Caco-2 (cell line): ENCODE measurements at regions not wholly inside any gene's neighbourhood (a gene's known extent, or its start where the extent isn't known, plus 50 kb on each side); places are given as distances from the start of the nearest gene placed in this dataset.

Experiments
- BruUV-seq: library from RNA; stranded (reverse); fragments of 400-500 nt; replicated peaks from 2 replicates; lab custom pipeline; 2021; lab: Mats Ljungman, UMichigan
- CTCF ChIA-PET: fragments of 300-600 bp; sonication (Branson Sonifier 250); formaldehyde crosslinking; loops from one replicate; lab custom pipeline; 2022; ENCODE audit warnings: antibody characterized with exemption; lab: Charles Lee
- POLR2A ChIA-PET: fragments of 300-600 bp; sonication (Branson Sonifier 250); formaldehyde crosslinking; loops from one replicate; lab custom pipeline; 2022; ENCODE audit warnings: antibody characterized with exemption; lab: Charles Lee
- DNase-seq, 2 experiments: peaks; one replicate each; pipeline versions ENCODE4 v3.0.0 to v3.0.0-alpha.2; 2020 to 2022
- H3K27me3 ChIP-seq: replicated peaks from 2 replicates; pipeline ENCODE4 v1.6.0; 2011; ENCODE audit warnings: low read length; ENCODE audit not compliant: control insufficient read depth, insufficient read depth
- H3K36me3 ChIP-seq: 2 replicates; pipeline ENCODE4 v1.5.1; 2011; ENCODE audit warnings: low read length; ENCODE audit not compliant: control insufficient read depth, insufficient read depth
- H3K4me1 ChIP-seq: fragments of 250-450 bp; sonication (Bioruptor Pico); 2 replicates; pipeline ENCODE4 v1.5.1; 2020; ENCODE audit warnings: mild to moderate bottlenecking
- H3K4me3 ChIP-seq: 2 replicates; pipeline ENCODE4 v1.5.1; 2011; ENCODE audit warnings: low read depth, mild to moderate bottlenecking, control low read depth, low read length
- H3K9me3 ChIP-seq: fragments of 250-450 bp; sonication (Bioruptor Pico); 2 replicates; pipeline ENCODE4 v1.5.1; 2020; ENCODE audit warnings: mild to moderate bottlenecking, moderate library complexity
- H3K27ac Mint-ChIP-seq: one replicate; pipeline ENCODE4 v1.8.0; 2022; ENCODE audit warnings: mixed read lengths; ENCODE audit not compliant: unreplicated experiment
- H3K27me3 Mint-ChIP-seq: one replicate; pipeline ENCODE4 v1.8.0; 2022; ENCODE audit warnings: mixed read lengths; ENCODE audit not compliant: insufficient read depth, unreplicated experiment
- H3K36me3 Mint-ChIP-seq: one replicate; pipeline ENCODE4 v1.8.0; 2022; ENCODE audit warnings: mild to moderate bottlenecking, mixed read lengths; ENCODE audit not compliant: insufficient read depth, unreplicated experiment
- H3K4me1 Mint-ChIP-seq: one replicate; pipeline ENCODE4 v1.8.0; 2022; ENCODE audit warnings: low read depth, mixed read lengths; ENCODE audit not compliant: unreplicated experiment
- H3K4me3 Mint-ChIP-seq: one replicate; pipeline ENCODE4 v1.8.0; 2022; ENCODE audit warnings: mild to moderate bottlenecking, moderate library complexity, mixed read lengths; ENCODE audit not compliant: unreplicated experiment
- H3K9me3 Mint-ChIP-seq: one replicate; pipeline ENCODE4 v1.8.0; 2022; ENCODE audit warnings: mixed read lengths; ENCODE audit not compliant: unreplicated experiment
- intact Hi-C: fragments of 100-400 bp; cut with micrococcal nuclease; formaldehyde crosslinking; loops from one replicate; pipeline ENCODE4 v1.10.0; 2022; ENCODE audit not compliant: unreplicated experiment
- TF ChIP-seq, protein P1 (sequence below), 2 experiments: fragments of 200-600 bp in 1 of 2; IDR thresholded peaks; 1 replicate in 1 of 2; 2 replicates in 1 of 2; pipeline versions ENCODE4 v1.5.1 to v1.8.0; 2011 to 2022; ENCODE audit warnings: antibody characterized with exemption in 1 of 2, control low read depth in 1 of 2, inconsistent platforms in 1 of 2, low read depth in 1 of 2, low read length in 1 of 2, mild to moderate bottlenecking in 1 of 2, moderate library complexity in 1 of 2; ENCODE audit not compliant: insufficient read depth in 1 of 2, severe bottlenecking in 1 of 2, unreplicated experiment in 1 of 2

DNA sequence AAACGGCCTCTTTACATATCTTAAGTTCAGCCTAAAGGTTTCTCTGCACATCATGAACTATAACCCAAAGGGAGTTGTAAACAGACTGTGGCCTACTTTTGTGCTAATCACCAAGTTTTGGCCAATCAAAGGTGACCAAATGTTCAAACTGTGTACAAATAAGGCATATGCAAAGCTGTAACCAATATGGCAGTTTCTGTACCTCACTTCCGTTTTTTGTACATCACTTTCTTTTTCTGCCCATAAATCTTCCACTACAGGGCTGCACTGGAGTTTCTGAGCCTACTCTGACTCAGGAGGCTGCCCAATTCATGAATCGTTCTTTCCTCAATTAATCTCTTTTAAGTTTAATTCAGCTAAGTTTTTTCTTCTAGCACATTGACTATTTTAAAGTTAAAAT lies 318.7 kb downstream of the SLC7A11 start:
- intact Hi-C loops, result no loop called here
- BruUV-seq, result no TSS peak

DNA sequence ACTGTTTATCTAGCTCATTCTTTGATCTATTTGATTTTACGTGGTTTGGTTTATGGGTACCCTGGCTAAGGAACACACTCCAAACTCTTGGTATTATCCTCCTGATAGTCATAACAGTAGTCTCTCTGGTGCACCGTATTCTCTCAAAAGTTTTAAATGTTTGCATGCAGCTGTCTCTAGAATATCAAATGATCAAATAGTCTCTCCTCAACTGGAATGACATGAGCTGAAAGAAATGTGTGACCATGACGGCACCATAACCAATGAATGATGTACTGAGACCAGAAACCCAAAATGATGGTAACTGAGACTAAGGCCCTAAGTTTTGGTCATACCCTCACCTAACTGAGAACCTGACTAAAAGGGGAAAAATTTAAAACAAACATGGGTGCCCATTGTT lies 319.4 kb downstream of the SLC7A11 start:
- TF ChIP-seq, protein P1, sequence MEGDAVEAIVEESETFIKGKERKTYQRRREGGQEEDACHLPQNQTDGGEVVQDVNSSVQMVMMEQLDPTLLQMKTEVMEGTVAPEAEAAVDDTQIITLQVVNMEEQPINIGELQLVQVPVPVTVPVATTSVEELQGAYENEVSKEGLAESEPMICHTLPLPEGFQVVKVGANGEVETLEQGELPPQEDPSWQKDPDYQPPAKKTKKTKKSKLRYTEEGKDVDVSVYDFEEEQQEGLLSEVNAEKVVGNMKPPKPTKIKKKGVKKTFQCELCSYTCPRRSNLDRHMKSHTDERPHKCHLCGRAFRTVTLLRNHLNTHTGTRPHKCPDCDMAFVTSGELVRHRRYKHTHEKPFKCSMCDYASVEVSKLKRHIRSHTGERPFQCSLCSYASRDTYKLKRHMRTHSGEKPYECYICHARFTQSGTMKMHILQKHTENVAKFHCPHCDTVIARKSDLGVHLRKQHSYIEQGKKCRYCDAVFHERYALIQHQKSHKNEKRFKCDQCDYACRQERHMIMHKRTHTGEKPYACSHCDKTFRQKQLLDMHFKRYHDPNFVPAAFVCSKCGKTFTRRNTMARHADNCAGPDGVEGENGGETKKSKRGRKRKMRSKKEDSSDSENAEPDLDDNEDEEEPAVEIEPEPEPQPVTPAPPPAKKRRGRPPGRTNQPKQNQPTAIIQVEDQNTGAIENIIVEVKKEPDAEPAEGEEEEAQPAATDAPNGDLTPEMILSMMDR (IDR thresholded peaks at IDR 0.05; ENCODE audit: insufficient read depth in 1 of 2, low read depth in 1 of 2, low read length in 1 of 2, severe bottlenecking in 1 of 2, unreplicated experiment in 1 of 2), result no peak
- Mint-ChIP-seq H3K4me1 (no peaks in the 10 kb centered on the region), H3K4me3 (no peak overlapping the region), H3K27me3 (peaks cover 2% of the 10 kb centered on the region), H3K9me3 (no peaks in the 10 kb centered on the region), H3K27ac (no peak overlapping the region), H3K36me3 (no peaks in the 10 kb centered on the region)
- ChIA-PET POLR2A (no interaction called here), CTCF (no interaction called here)
- Histone ChIP-seq H3K4me1 (no peaks in the 10 kb centered on the region), H3K9me3 (no peaks in the 10 kb centered on the region), H3K36me3 (no peaks in the 10 kb centered on the region), H3K27me3 (no peaks in the 10 kb centered on the region), H3K4me3 (no peak overlapping the region)
- no TSS peak for BruUV-seq
- DNase-seq, result no peak
- intact Hi-C loops, result no loop called here

More for the DNA sequence above, 318.7 kb downstream of the SLC7A11 start:
- H3K4me3 ChIP-seq, result no peak overlapping the region
- no peaks in the 10 kb centered on the region for H3K4me1 ChIP-seq
- TF ChIP-seq, protein P1 (IDR thresholded peaks at IDR 0.05; ENCODE audit: insufficient read depth in 1 of 2, low read depth in 1 of 2, low read length in 1 of 2, severe bottlenecking in 1 of 2, unreplicated experiment in 1 of 2), result no peak
- H3K27ac Mint-ChIP-seq, result no peak overlapping the region
- DNase-seq, result no peak
- POLR2A ChIA-PET, result no interaction called here
- no peaks in the 10 kb centered on the region for H3K4me1 Mint-ChIP-seq
- H3K36me3 ChIP-seq, result no peaks in the 10 kb centered on the region
- H3K9me3 ChIP-seq, result no peaks in the 10 kb centered on the region
- H3K4me3 Mint-ChIP-seq, result no peak overlapping the region
- peaks cover 2% of the 10 kb centered on the region for H3K27me3 Mint-ChIP-seq
- CTCF ChIA-PET, result no interaction called here
- H3K9me3 Mint-ChIP-seq, result no peaks in the 10 kb centered on the region
- H3K36me3 Mint-ChIP-seq, result no peaks in the 10 kb centered on the region
- H3K27me3 ChIP-seq, result no peaks in the 10 kb centered on the region

DNA sequence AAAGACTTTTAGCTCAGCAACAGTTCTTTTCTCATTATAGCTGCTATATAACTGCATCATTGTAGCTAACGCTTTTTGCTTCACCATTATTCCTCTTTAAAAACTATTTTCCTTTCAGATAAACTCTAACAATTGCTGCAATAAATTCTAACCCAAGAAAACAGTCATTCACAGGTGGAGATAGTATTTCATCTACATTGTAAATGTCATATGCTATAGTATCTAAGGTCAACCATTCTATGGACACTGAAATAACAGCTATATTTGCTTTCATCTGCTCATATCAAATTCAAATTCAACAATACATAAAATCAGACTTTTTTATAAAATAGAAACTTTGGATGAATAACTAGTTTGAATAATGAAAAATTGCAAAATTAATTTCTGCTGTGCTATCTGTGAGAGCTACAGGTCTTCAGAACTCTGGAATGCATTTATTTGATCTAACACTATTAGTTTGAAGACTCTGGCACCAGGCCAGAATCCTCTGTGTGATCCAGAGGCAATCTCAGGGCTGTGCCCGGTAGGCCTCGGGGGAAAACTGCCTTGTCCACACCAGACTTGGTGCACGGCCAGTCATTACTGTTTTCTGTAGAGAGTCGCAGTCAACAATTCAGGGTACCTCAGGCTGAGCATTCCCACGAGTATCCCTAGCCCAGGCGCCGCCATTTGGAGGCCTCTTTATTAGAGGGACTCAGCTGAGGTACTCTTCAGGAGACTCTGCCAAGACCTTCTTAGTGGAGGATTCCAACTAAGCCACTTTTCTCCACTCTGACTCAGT lies 332.4 kb downstream of the SLC7A11 start:
- no peaks in the 10 kb centered on the region for H3K27me3 Mint-ChIP-seq
- no peak overlapping the region for H3K4me3 Mint-ChIP-seq
- H3K27ac Mint-ChIP-seq, result no peak overlapping the region
- intact Hi-C loops, result no loop called here
- no peak for DNase-seq
- no peaks in the 10 kb centered on the region for H3K4me1 Mint-ChIP-seq
- ChIA-PET CTCF (no interaction called here), POLR2A (no interaction called here)
- BruUV-seq, result no TSS peak
- Histone ChIP-seq H3K36me3 (no peaks in the 10 kb centered on the region), H3K27me3 (no peaks in the 10 kb centered on the region), H3K4me1 (no peaks in the 10 kb centered on the region), H3K4me3 (no peak overlapping the region), H3K9me3 (no peaks in the 10 kb centered on the region)
- TF ChIP-seq, protein P1 (IDR thresholded peaks at IDR 0.05; ENCODE audit: insufficient read depth in 1 of 2, low read depth in 1 of 2, low read length in 1 of 2, severe bottlenecking in 1 of 2, unreplicated experiment in 1 of 2), result no peak
- H3K36me3 Mint-ChIP-seq, result no peaks in the 10 kb centered on the region
- H3K9me3 Mint-ChIP-seq, result no peaks in the 10 kb centered on the region
